ENCODE measurements at regions not wholly inside any gene's neighbourhood (a gene's known extent, or its start where the extent isn't known, plus 50 kb on each side); places are given as distances from the start of the nearest gene placed in this dataset.

DNA sequence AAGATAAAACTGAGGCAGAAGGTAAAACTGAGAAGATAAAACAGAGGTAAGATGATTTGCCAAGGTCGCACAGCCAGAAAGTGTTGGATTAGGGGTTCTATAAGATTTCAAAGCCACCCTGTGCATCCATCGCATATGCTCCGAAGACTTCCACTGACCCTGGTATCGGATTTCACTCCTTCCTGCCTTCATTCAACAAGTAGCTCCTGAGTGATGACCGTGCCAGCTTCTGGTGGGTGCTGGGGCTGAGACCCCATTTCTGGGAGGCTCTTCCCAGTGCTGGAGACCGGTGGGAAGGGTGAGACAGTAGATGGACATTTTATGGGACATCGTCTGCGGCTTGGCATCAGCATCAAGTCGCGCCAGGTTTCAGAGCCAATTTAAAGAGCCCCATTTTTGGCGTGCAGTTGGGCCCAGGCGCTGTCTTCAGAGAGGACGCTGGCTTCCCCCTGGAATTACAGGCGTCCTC is 53.7 kb upstream of the DAB2IP start:
- TF ChIP-seq CTCF (IDR thresholded peaks at IDR 0.05 in 2 of 3, conservative IDR thresholded peaks at IDR 0.05 in 1 of 3; ENCODE audit: control insufficient read depth in 2 of 3, extremely low read depth in 1 of 3, insufficient read depth in 1 of 3, low read depth in 3 of 3, low read length in 3 of 3), result no peak
- no peak for TF ChIP-seq RCOR1 (conservative IDR thresholded peaks at IDR 0.05; ENCODE audit: low read depth, low read length)
- TF ChIP-seq EZH2 (IDR thresholded peaks at IDR 0.05; ENCODE audit: borderline replicate concordance, control insufficient read depth, low read depth, low read length), result no peak
- no peak for TF ChIP-seq MYC (IDR thresholded peaks at IDR 0.05; ENCODE audit: insufficient read depth, insufficient read length, insufficient replicate concordance, low read length, severe bottlenecking)
